Skin of body (tissue), 1 donor: ENCODE measurements at regions not wholly inside any gene's neighbourhood (a gene's known extent, or its start where the extent isn't known, plus 50 kb on each side); places are given as distances from the start of the nearest gene placed in this dataset.
"Not testable (repeated sequence)": the region's sequence is repeated elsewhere in the genome, so short reads cannot be mapped to it uniquely, and the experiment has no call there.

Experiments used
- DNase-seq: peaks from one replicate; lab custom pipeline; 2025; lab: John Stamatoyannopoulos, UW

GRCh38 chr5:87650284-87650683 is 237.6 kb upstream of the CCNH start:
- no peak for DNase-seq

- no peak for DNase-seq
Observed at GRCh38 chr5:87649455-87649854, 236.7 kb upstream of the CCNH start.

GRCh38 chr5:87645224-87645623 is 232.5 kb upstream of the CCNH start:
- no peak for DNase-seq

- no peak for DNase-seq
Observed at GRCh38 chr5:87640902-87641301, 228.2 kb upstream of the CCNH start.

- DNase-seq = no peak
Observed at GRCh38 chr5:87627363-87627762, 214.6 kb upstream of the CCNH start.

GRCh38 chr5:87608385-87608784 is 195.7 kb upstream of the CCNH start:
- DNase-seq = no peak

GRCh38 chr5:87605663-87606062 is 192.9 kb upstream of the CCNH start:
- DNase-seq = no peak

GRCh38 chr5:87599778-87600177 is 187.0 kb upstream of the CCNH start:
- no peak for DNase-seq

- DNase-seq = no peak
Observed at GRCh38 chr5:87598460-87598859, 185.7 kb upstream of the CCNH start.

GRCh38 chr5:87594566-87594965 is 181.8 kb upstream of the CCNH start:
- no peak for DNase-seq

- no peak for DNase-seq
Observed at GRCh38 chr5:87589587-87589986, 176.9 kb upstream of the CCNH start.

GRCh38 chr5:87588316-87588715 is 175.6 kb upstream of the CCNH start:
- DNase-seq = no peak

- DNase-seq = not testable (repeated sequence)
Observed at GRCh38 chr5:87583704-87584103, 171.0 kb upstream of the CCNH start.

- DNase-seq = no peak
Observed at GRCh38 chr5:87582149-87582548, 169.4 kb upstream of the CCNH start.

- DNase-seq = no peak
Observed at GRCh38 chr5:87581661-87582060, 168.9 kb upstream of the CCNH start.

GRCh38 chr5:87579678-87580077 is 166.9 kb upstream of the CCNH start:
- no peak for DNase-seq

GRCh38 chr5:87576867-87577266 is 164.1 kb upstream of the CCNH start:
- no peak for DNase-seq

- not testable (repeated sequence) for DNase-seq
Observed at GRCh38 chr5:87576306-87576705, 163.6 kb upstream of the CCNH start.

- no peak for DNase-seq
Observed at GRCh38 chr5:87574106-87574505, 161.4 kb upstream of the CCNH start.

GRCh38 chr5:87572611-87573010 is 159.9 kb upstream of the CCNH start:
- no peak for DNase-seq

GRCh38 chr5:87572090-87572489 is 159.4 kb upstream of the CCNH start:
- DNase-seq = no peak

- DNase-seq = no peak
Observed at GRCh38 chr5:87570366-87570765, 157.6 kb upstream of the CCNH start.

- no peak for DNase-seq
Observed at GRCh38 chr5:87562068-87562467, 149.3 kb upstream of the CCNH start.

- no peak for DNase-seq
Observed at GRCh38 chr5:87560528-87560927, 147.8 kb upstream of the CCNH start.

- DNase-seq = no peak
Observed at GRCh38 chr5:87551911-87552310, 139.2 kb upstream of the CCNH start.
